HG02763 (cell line): ENCODE measurements at regions not wholly inside any gene's neighbourhood (a gene's known extent, or its start where the extent isn't known, plus 50 kb on each side); places are given as distances from the start of the nearest gene placed in this dataset.

Experiments used
- ATAC-seq: cut with Tn5 transposase; IDR thresholded peaks from one replicate; pipeline ENCODE4 v1.9.1; 2021; ENCODE audit warnings: mild to moderate bottlenecking, moderate library complexity; ENCODE audit not compliant: unreplicated experiment

GRCh38 chr12:126718365-126718764, 1548.6 kb upstream of the TMEM132C start:
- ATAC-seq, result no peak

GRCh38 chr12:126719912-126720705, 1546.9 kb upstream of the TMEM132C start:
- ATAC-seq, result no peak

- no peak for ATAC-seq
Observed at GRCh38 chr12:126726481-126727217, 1540.3 kb upstream of the TMEM132C start.

GRCh38 chr12:126727218-126728075, 1539.5 kb upstream of the TMEM132C start:
- no peak for ATAC-seq

GRCh38 chr12:126734296-126734695, 1532.7 kb upstream of the TMEM132C start:
- ATAC-seq, result no peak

GRCh38 chr12:126734710-126735109, 1532.3 kb upstream of the TMEM132C start:
- no peak for ATAC-seq

GRCh38 chr12:126741536-126742240, 1525.3 kb upstream of the TMEM132C start:
- ATAC-seq, result no peak

- no peak for ATAC-seq
Observed at GRCh38 chr12:126742241-126742641, 1524.7 kb upstream of the TMEM132C start.

- ATAC-seq, result no peak
Observed at GRCh38 chr12:126747530-126748149, 1519.3 kb upstream of the TMEM132C start.

- ATAC-seq, result no peak
Observed at GRCh38 chr12:126752021-126752420, 1514.9 kb upstream of the TMEM132C start.

GRCh38 chr12:126757326-126757725, 1509.6 kb upstream of the TMEM132C start:
- no peak for ATAC-seq

- no peak for ATAC-seq
Observed at GRCh38 chr12:126760092-126760491, 1506.9 kb upstream of the TMEM132C start.

- ATAC-seq, result no peak
Observed at GRCh38 chr12:126761420-126761819, 1505.5 kb upstream of the TMEM132C start.

GRCh38 chr12:126762150-126762549, 1504.8 kb upstream of the TMEM132C start:
- no peak for ATAC-seq

GRCh38 chr12:126763359-126763758, 1503.6 kb upstream of the TMEM132C start:
- ATAC-seq, result no peak

- ATAC-seq, result no peak
Observed at GRCh38 chr12:126767334-126767733, 1499.6 kb upstream of the TMEM132C start.

GRCh38 chr12:126768517-126768916, 1498.5 kb upstream of the TMEM132C start:
- no peak for ATAC-seq

GRCh38 chr12:126770188-126770587, 1496.8 kb upstream of the TMEM132C start:
- no peak for ATAC-seq

GRCh38 chr12:126772171-126772864, 1494.7 kb upstream of the TMEM132C start:
- ATAC-seq, result peak; percentile 73

- no peak for ATAC-seq
Observed at GRCh38 chr12:126773012-126773411, 1494.0 kb upstream of the TMEM132C start.
